Vagina (tissue), 2 donors: ENCODE measurements at regions not wholly inside any gene's neighbourhood (a gene's known extent, or its start where the extent isn't known, plus 50 kb on each side); places are given as distances from the start of the nearest gene placed in this dataset.

ENCODE experiments used
- POLR2A ChIP-seq, 2 donors: fragments of 450-650 bp; IDR thresholded peaks; one replicate each; pipeline ENCODE4 v1.6.1; 2017; ENCODE audit warnings: antibody characterized with exemption in 2 of 2, mild to moderate bottlenecking in 2 of 2, moderate library complexity in 2 of 2
- POLR2AphosphoS5 ChIP-seq, 2 donors: sonication (generic); formaldehyde crosslinking; IDR thresholded peaks; one replicate each; pipeline ENCODE4 v1.9.0; 2017; ENCODE audit warnings: antibody characterized with exemption in 2 of 2, mild to moderate bottlenecking in 2 of 2, low read depth in 1 of 2; ENCODE audit not compliant: insufficient read depth in 1 of 2
- TF ChIP-seq, protein P1 (sequence below), 3 experiments: fragments of 450-650 bp in 2 of 3; fragments of 200-600 bp in 1 of 3; sonication (generic) in 1 of 3; IDR thresholded peaks; one replicate each; pipeline ENCODE4 v1.5.1; 2017 to 2019; ENCODE audit warnings: antibody characterized with exemption in 3 of 3, mild to moderate bottlenecking in 2 of 3, moderate library complexity in 2 of 3

DNA sequence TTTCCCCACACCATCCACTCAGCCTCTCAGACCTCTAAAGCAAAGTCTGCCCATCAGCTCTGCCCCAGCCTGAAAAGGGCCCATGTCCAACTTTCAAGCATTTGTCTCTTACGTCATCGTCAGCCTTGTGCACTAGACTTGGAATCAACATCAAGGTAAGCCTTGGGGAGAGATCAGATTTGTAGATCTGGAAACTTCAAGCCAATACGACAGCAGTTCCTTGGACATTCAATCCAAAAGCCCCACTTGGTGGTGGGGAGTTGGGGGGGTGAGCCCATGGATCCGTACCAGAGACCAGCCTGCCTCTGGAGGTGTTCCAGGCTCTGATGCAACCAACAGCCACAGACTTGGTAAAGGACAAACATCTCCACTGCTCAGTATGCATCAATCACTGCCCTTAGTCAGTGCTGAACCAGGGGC is 206.8 kb upstream of the MEIS1 start:
- TF ChIP-seq POLR2A (IDR thresholded peaks at IDR 0.05) (no peak), POLR2AphosphoS5 (IDR thresholded peaks at IDR 0.05; ENCODE audit: insufficient read depth in 1 of 2, low read depth in 1 of 2) (no peak)
- TF ChIP-seq, protein P1, sequence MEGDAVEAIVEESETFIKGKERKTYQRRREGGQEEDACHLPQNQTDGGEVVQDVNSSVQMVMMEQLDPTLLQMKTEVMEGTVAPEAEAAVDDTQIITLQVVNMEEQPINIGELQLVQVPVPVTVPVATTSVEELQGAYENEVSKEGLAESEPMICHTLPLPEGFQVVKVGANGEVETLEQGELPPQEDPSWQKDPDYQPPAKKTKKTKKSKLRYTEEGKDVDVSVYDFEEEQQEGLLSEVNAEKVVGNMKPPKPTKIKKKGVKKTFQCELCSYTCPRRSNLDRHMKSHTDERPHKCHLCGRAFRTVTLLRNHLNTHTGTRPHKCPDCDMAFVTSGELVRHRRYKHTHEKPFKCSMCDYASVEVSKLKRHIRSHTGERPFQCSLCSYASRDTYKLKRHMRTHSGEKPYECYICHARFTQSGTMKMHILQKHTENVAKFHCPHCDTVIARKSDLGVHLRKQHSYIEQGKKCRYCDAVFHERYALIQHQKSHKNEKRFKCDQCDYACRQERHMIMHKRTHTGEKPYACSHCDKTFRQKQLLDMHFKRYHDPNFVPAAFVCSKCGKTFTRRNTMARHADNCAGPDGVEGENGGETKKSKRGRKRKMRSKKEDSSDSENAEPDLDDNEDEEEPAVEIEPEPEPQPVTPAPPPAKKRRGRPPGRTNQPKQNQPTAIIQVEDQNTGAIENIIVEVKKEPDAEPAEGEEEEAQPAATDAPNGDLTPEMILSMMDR (IDR thresholded peaks at IDR 0.05), result no peak
